ENCODE measurements at regions not wholly inside any gene's neighbourhood (a gene's known extent, or its start where the extent isn't known, plus 50 kb on each side); places are given as distances from the start of the nearest gene placed in this dataset.
"Not testable (repeated sequence)": the region's sequence is repeated elsewhere in the genome, so short reads cannot be mapped to it uniquely, and the experiment has no call there.

- TF ChIP-seq CTCF (IDR thresholded peaks at IDR 0.05) (no peak), EP300 (IDR thresholded peaks at IDR 0.05) (no peak), POLR2AphosphoS5 (IDR thresholded peaks at IDR 0.05) (no peak), POLR2A (IDR thresholded peaks at IDR 0.05) (no peak)
- no peaks in the 10 kb centered on the region for H3K9me3 ChIP-seq
- intact Hi-C loops (cut with DNase I), result loop anchor here (5.0 kb wide), 1 partner anchor 538 kb away; the partner anchor contains the start of gene ID2
- no peak for DNase-seq
- H3K36me3 ChIP-seq, result no peaks in the 10 kb centered on the region
- H3K4me1 ChIP-seq, result peaks cover 0 to 68% (median 48%) of the 10 kb centered on the region in 4 donors
- peak overlapping the region in 3 of 4 donors; percentile 70 to 82 (median 81) for H3K27ac ChIP-seq
- H3K27me3 ChIP-seq, result no peaks in the 10 kb centered on the region
- 92 to 94% methylated on average over 3 of the region's 3 CpGs for WGBS, 2 donors
- H3K4me3 ChIP-seq, result no peak overlapping the region
Measured at GRCh38 chr2:8144785-8145184, 537.1 kb upstream of the ID2 start.

- peak overlapping the region in 3 of 4 donors; percentile 70 to 82 (median 81) for H3K27ac ChIP-seq
- not testable (repeated sequence) for H3K4me3 ChIP-seq, DNase-seq, H3K9me3 ChIP-seq, H3K36me3 ChIP-seq, H3K27me3 ChIP-seq
- intact Hi-C loops (cut with DNase I), result loop anchor here (5.0 kb wide), 1 partner anchor 537 kb away; the partner anchor contains the start of gene ID2
- H3K4me1 ChIP-seq, result peaks cover 0 to 73% (median 53%) of the 10 kb centered on the region in 4 donors
- WGBS, 2 donors, result 76 to 94% methylated on average over 2 of the region's 2 CpGs
Measured at GRCh38 chr2:8145375-8145774, 536.5 kb upstream of the ID2 start.

- Histone ChIP-seq H3K27ac (peak overlapping the region in 3 of 4 donors; percentile 70 to 82 (median 81)), H3K27me3 (no peaks in the 10 kb centered on the region), H3K4me1 (peaks cover 0 to 69% (median 57%) of the 10 kb centered on the region in 4 donors), H3K36me3 (no peaks in the 10 kb centered on the region), H3K4me3 (no peak overlapping the region), H3K9me3 (no peaks in the 10 kb centered on the region)
- 18 to 64% methylated on average over 5 of the region's 5 CpGs for WGBS, 2 donors
- intact Hi-C loops (cut with DNase I), result loop anchor here (5.0 kb wide), 1 partner anchor 536 kb away; the partner anchor contains the start of gene ID2
- TF ChIP-seq POLR2A (IDR thresholded peaks at IDR 0.05) (no peak), POLR2AphosphoS5 (IDR thresholded peaks at IDR 0.05) (peak in 2 of 4 donors; percentile 73 to 77)
- no peak for DNase-seq
Measured at GRCh38 chr2:8146132-8147005, 535.5 kb upstream of the ID2 start.

GRCh38 chr2:8148260-8149006 lies 533.4 kb upstream of the ID2 start:
- Histone ChIP-seq H3K4me3 (no peak overlapping the region), H3K27me3 (no peaks in the 10 kb centered on the region), H3K9me3 (no peaks in the 10 kb centered on the region), H3K4me1 (peaks cover 0 to 57% (median 51%) of the 10 kb centered on the region in 4 donors), H3K36me3 (no peaks in the 10 kb centered on the region), H3K27ac (peak overlapping the region in 3 of 4 donors; percentile 70 to 82 (median 81))
- TF ChIP-seq POLR2AphosphoS5 (IDR thresholded peaks at IDR 0.05), result no peak
- TF ChIP-seq CTCF (IDR thresholded peaks at IDR 0.05), result no peak
- TF ChIP-seq EP300 (IDR thresholded peaks at IDR 0.05), result no peak
- TF ChIP-seq POLR2A (IDR thresholded peaks at IDR 0.05), result no peak
- WGBS, 2 donors, result 76 to 88% methylated on average over 8 of the region's 8 CpGs
- intact Hi-C loops (cut with DNase I), result loop anchor here (5.0 kb wide), 1 partner anchor 534 kb away; the partner anchor contains the start of gene ID2
- DNase-seq, result no peak

- WGBS, 2 donors, result 94 to 95% methylated on average over 5 of the region's 5 CpGs
- H3K36me3 ChIP-seq, result no peaks in the 10 kb centered on the region
- TF ChIP-seq CTCF (IDR thresholded peaks at IDR 0.05) (no peak), POLR2A (IDR thresholded peaks at IDR 0.05) (no peak), POLR2AphosphoS5 (IDR thresholded peaks at IDR 0.05) (no peak), EP300 (IDR thresholded peaks at IDR 0.05) (no peak)
- no peak for DNase-seq
- H3K9me3 ChIP-seq, result no peaks in the 10 kb centered on the region
- no peaks in the 10 kb centered on the region for H3K27me3 ChIP-seq
- intact Hi-C loops (cut with DNase I), result loop anchor here (5.0 kb wide), 1 partner anchor 533 kb away; the partner anchor contains the start of gene ID2
- peaks cover 0 to 57% (median 51%) of the 10 kb centered on the region in 4 donors for H3K4me1 ChIP-seq
- H3K27ac ChIP-seq, result peak overlapping the region in 3 of 4 donors; percentile 70 to 82 (median 81)
- H3K4me3 ChIP-seq, result no peak overlapping the region
Measured at GRCh38 chr2:8149007-8149405, 532.9 kb upstream of the ID2 start.
